CD14-positive monocyte (primary cell): ENCODE measurements at regions not wholly inside any gene's neighbourhood (a gene's known extent, or its start where the extent isn't known, plus 50 kb on each side); places are given as distances from the start of the nearest gene placed in this dataset.

Experiments used
- DNase-seq, 3 donors: peaks; one replicate each; pipeline ENCODE4 v3.0.0-alpha.2; 2011 to 2022
- H2AFZ ChIP-seq: 2 replicates; pipeline ENCODE4 v1.6.0; 2012; ENCODE audit warnings: mild to moderate bottlenecking, low read depth, low read length, inconsistent platforms; ENCODE audit not compliant: insufficient read depth, poor library complexity, severe bottlenecking
- H3K27ac ChIP-seq, 2 donors: 1 replicate in 1 of 2; 2 replicates in 1 of 2; pipeline ENCODE4 v1.5.1; 2012 to 2013; ENCODE audit warnings: low read length in 2 of 2, control low read depth in 1 of 2, inconsistent platforms in 1 of 2, low read depth in 1 of 2, mild to moderate bottlenecking in 1 of 2
- H3K27me3 ChIP-seq, 2 donors: one replicate each; pipeline versions ENCODE4 v1.6.0 to v1.6.1; 2011 to 2013; ENCODE audit warnings: low read length in 2 of 2; ENCODE audit not compliant: control insufficient read depth in 2 of 2, insufficient read depth in 2 of 2
- H3K36me3 ChIP-seq, 2 donors: replicated peaks in 1 of 2; 1 replicate in 1 of 2; 2 replicates in 1 of 2; pipeline versions ENCODE4 v1.5.1 to v1.6.1; 2012 to 2013; ENCODE audit warnings: low read length in 2 of 2, control low read depth in 1 of 2, inconsistent platforms in 1 of 2, mild to moderate bottlenecking in 1 of 2; ENCODE audit not compliant: insufficient read depth in 2 of 2, control insufficient read depth in 1 of 2
- H3K4me1 ChIP-seq, 2 donors: 1 replicate in 1 of 2; 2 replicates in 1 of 2; pipeline versions ENCODE4 v1.5.1 to v1.6.1; 2012 to 2013; ENCODE audit warnings: low read length in 2 of 2, control low read depth in 1 of 2, inconsistent platforms in 1 of 2, mild to moderate bottlenecking in 1 of 2, moderate library complexity in 1 of 2; ENCODE audit not compliant: insufficient read depth in 2 of 2, control insufficient read depth in 1 of 2
- H3K4me2 ChIP-seq: replicated peaks from 2 replicates; pipeline ENCODE3; 2012; ENCODE audit warnings: low read length, moderate library complexity, mild to moderate bottlenecking; ENCODE audit not compliant: poor library complexity, severe bottlenecking; ENCODE audit errors: extremely low read depth
- H3K4me3 ChIP-seq, 3 experiments: fragments of 200-600 bp in 1 of 3; sonication (generic) in 1 of 3; replicated peaks in 1 of 3; 1 replicate in 2 of 3; 2 replicates in 1 of 3; pipeline ENCODE4 v1.5.1; 2011 to 2013; ENCODE audit warnings: low read length in 3 of 3, mild to moderate bottlenecking in 3 of 3, control low read depth in 2 of 3, low read depth in 2 of 3, inconsistent platforms in 1 of 3, moderate library complexity in 1 of 3
- H3K79me2 ChIP-seq: 2 replicates; pipeline ENCODE4 v1.6.0; 2012; ENCODE audit warnings: mild to moderate bottlenecking, control low read depth, inconsistent platforms, low read length, moderate library complexity; ENCODE audit not compliant: insufficient read depth
- H3K9ac ChIP-seq: 2 replicates; pipeline ENCODE4 v1.6.0; 2017; ENCODE audit warnings: low read length, mild to moderate bottlenecking; ENCODE audit not compliant: insufficient read depth, poor library complexity, severe bottlenecking
- H3K9me3 ChIP-seq, 2 donors: replicated peaks in 1 of 2; 1 replicate in 1 of 2; 2 replicates in 1 of 2; pipeline versions ENCODE4 v1.5.1 to v1.6.1; 2012 to 2013; ENCODE audit warnings: low read length in 2 of 2, control low read depth in 1 of 2; ENCODE audit not compliant: control insufficient read depth in 1 of 2, insufficient read depth in 1 of 2
- H4K20me1 ChIP-seq: 2 replicates; pipeline ENCODE4 v1.6.0; 2012; ENCODE audit warnings: mild to moderate bottlenecking, low read length, control low read depth, moderate library complexity; ENCODE audit not compliant: insufficient read depth
- H3K27ac Mint-ChIP-seq, 7 donors: one replicate each; pipeline ENCODE4 v1.8.0; 2020; ENCODE audit warnings: mild to moderate bottlenecking in 7 of 7, mixed read lengths in 7 of 7, moderate library complexity in 6 of 7, inconsistent platforms in 2 of 7
- H3K27me3 Mint-ChIP-seq, 3 donors: one replicate each; pipeline ENCODE4 v1.8.0; 2021 to 2022; ENCODE audit warnings: low read depth in 3 of 3, mild to moderate bottlenecking in 3 of 3, mixed read lengths in 3 of 3, moderate library complexity in 3 of 3, inconsistent platforms in 1 of 3
- H3K36me3 Mint-ChIP-seq, 2 donors: one replicate each; pipeline ENCODE4 v1.8.0; 2020; ENCODE audit warnings: mixed read lengths in 2 of 2, inconsistent platforms in 1 of 2, mild to moderate bottlenecking in 1 of 2
- H3K4me1 Mint-ChIP-seq: one replicate; pipeline ENCODE4 v1.8.0; 2020; ENCODE audit warnings: mild to moderate bottlenecking, mixed read lengths
- H3K4me3 Mint-ChIP-seq, 2 donors: one replicate each; pipeline ENCODE4 v1.8.0; 2020; ENCODE audit warnings: mild to moderate bottlenecking in 2 of 2, mixed read lengths in 2 of 2, moderate library complexity in 1 of 2
- H3K9me3 Mint-ChIP-seq, 7 donors: one replicate each; pipeline ENCODE4 v1.8.0; 2020 to 2022; ENCODE audit warnings: mixed read lengths in 7 of 7, mild to moderate bottlenecking in 6 of 7, moderate library complexity in 6 of 7, inconsistent platforms in 2 of 7
- CTCF ChIP-seq: fragments of 200-600 bp; IDR thresholded peaks from one replicate; pipeline ENCODE4 v1.8.0; 2022; ENCODE audit warnings: antibody characterized with exemption, mild to moderate bottlenecking
- WGBS: methylation state at CpG from one replicate; pipeline ENCODE4 v1.1.5; 2013; ENCODE audit warnings: missing lambda C conversion rate; ENCODE audit not compliant: insufficient coverage; 5-methylcytosine and 5-hydroxymethylcytosine counted together
- intact Hi-C, 2 donors: fragments of 100-400 bp; cut with micrococcal nuclease; formaldehyde crosslinking; loops; one replicate each; pipeline versions ENCODE4 v1.15.0 to v1.15.1; 2023

GRCh38 chr12:125218952-125219351 is 153.7 kb downstream of the AACS start:
- no peak overlapping the region for H3K4me2 ChIP-seq
- H3K9me3 Mint-ChIP-seq = peaks cover 5 to 21% (median 16%) of the 10 kb centered on the region in 7 donors
- H3K9ac ChIP-seq = no peak overlapping the region
- no peak overlapping the region for H3K27ac ChIP-seq
- intact Hi-C loops = no loop called here
- no peaks in the 10 kb centered on the region for H4K20me1 ChIP-seq
- 17% methylated on average over 2 of the region's 4 CpGs for WGBS
- TF ChIP-seq CTCF = no peak
- peak; percentile 32 to 46 (median 45) for DNase-seq
- H3K9me3 ChIP-seq = peaks cover 7 to 14% of the 10 kb centered on the region in 2 donors
- no peak overlapping the region for H2AFZ ChIP-seq
- no peaks in the 10 kb centered on the region for H3K79me2 ChIP-seq
- peaks cover 26 to 37% of the 10 kb centered on the region in 2 donors for H3K4me1 ChIP-seq
- H3K36me3 ChIP-seq = no peaks in the 10 kb centered on the region
- H3K4me3 ChIP-seq = no peak overlapping the region
- peaks cover 0 to 9% of the 10 kb centered on the region in 2 donors for H3K27me3 ChIP-seq
- H3K4me1 Mint-ChIP-seq = peaks cover 31% of the 10 kb centered on the region
- H3K4me3 Mint-ChIP-seq = no peak overlapping the region
- H3K27ac Mint-ChIP-seq = no peak overlapping the region
- H3K27me3 Mint-ChIP-seq = peaks cover 20 to 37% (median 33%) of the 10 kb centered on the region in 3 donors
- peaks cover 0 to 4% of the 10 kb centered on the region in 2 donors for H3K36me3 Mint-ChIP-seq

DNA sequence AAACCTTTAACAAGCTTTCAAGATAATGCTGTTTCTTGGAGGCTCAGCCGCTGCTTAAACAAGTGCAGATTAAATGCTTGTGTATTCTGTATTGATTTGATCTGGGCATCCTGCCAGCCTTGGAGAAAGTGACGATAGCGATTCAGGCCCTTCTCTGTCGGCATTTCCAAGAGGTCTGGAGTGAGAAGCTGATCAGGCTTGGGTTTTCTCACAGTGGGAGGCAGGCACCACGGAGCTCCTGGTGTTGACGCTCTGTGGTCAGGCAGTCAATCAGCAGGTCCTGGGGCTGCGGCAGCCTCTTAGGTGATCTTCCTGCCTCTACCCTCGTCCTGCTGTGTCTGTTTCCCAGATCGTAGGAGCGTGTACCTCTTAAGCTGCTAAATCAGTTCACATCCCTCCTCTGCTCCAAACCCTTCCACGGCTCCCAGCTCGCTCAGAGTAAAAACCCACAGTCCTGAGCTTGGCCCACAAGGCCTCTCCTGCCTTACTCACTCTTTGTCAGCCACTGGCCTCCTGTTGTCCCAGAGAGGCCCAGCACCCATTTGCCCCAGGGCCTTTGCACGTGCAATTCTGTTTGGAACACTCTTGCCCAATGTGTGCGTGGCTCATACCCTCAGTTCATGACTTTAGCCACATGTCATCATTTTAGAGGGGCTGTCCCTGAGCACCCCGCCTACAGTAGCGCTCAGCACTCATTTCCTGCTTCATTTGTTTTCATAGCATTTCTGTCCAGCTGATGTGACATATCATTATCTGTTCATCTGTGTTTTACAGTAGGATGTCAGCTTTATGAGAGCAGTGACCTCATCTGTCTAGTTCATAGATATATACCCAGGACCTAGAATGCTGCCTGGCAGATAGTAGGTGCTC is 155.4 kb downstream of the AACS start:
- Mint-ChIP-seq H3K36me3 (peaks cover 0 to 5% of the 10 kb centered on the region in 2 donors), H3K27ac (no peak overlapping the region), H3K9me3 (peaks cover 3 to 14% (median 7%) of the 10 kb centered on the region in 7 donors), H3K27me3 (peaks cover 25 to 42% (median 39%) of the 10 kb centered on the region in 3 donors), H3K4me1 (peaks cover 31% of the 10 kb centered on the region), H3K4me3 (peak overlapping the region in 1 of 2 donors; percentile 59)
- peaks cover 7 to 14% of the 10 kb centered on the region in 2 donors for H3K9me3 ChIP-seq
- WGBS = 87% methylated on average over 14 of the region's 16 CpGs
- intact Hi-C loops = no loop called here
- no peak overlapping the region for H3K4me3 ChIP-seq
- H3K36me3 ChIP-seq = no peaks in the 10 kb centered on the region
- no peak for DNase-seq
- peaks cover 6 to 14% of the 10 kb centered on the region in 2 donors for H3K27me3 ChIP-seq
- H4K20me1 ChIP-seq = no peaks in the 10 kb centered on the region
- TF ChIP-seq CTCF = no peak
- no peak overlapping the region for H3K9ac ChIP-seq
- no peak overlapping the region for H2AFZ ChIP-seq
- no peak overlapping the region for H3K27ac ChIP-seq
- H3K79me2 ChIP-seq = no peaks in the 10 kb centered on the region
- H3K4me2 ChIP-seq = no peak overlapping the region
- H3K4me1 ChIP-seq = peaks cover 26 to 37% of the 10 kb centered on the region in 2 donors
